GM12878 (cell line): ENCODE measurements at regions not wholly inside any gene's neighbourhood (a gene's known extent, or its start where the extent isn't known, plus 50 kb on each side); places are given as distances from the start of the nearest gene placed in this dataset.

Experiments used
- ATAC-seq: fragments of 200-7000 bp; cut with Tn5 transposase; 3 replicates; pipeline ENCODE4 v1.9.1; 2020; ENCODE audit warnings: mild to moderate bottlenecking, moderate library complexity
- BruUV-seq: library from RNA; stranded (reverse); fragments of 400-500 nt; replicated peaks from 2 replicates; lab custom pipeline; 2021; lab: Mats Ljungman, UMichigan
- CTCF ChIA-PET: fragments of 300-600 bp; sonication (Branson Sonifier 250); formaldehyde crosslinking; extraction: SDS; loops from one replicate; lab custom pipeline; 2021; ENCODE audit warnings: inconsistent platforms; lab: Yijun Ruan, JAX
- POLR2A ChIA-PET: fragments of 350-600 bp; formaldehyde crosslinking; extraction: SDS; loops from one replicate; lab custom pipeline; 2021; ENCODE audit warnings: inconsistent platforms; lab: Charles Lee
- RAD21 ChIA-PET: fragments of 300-600 bp; sonication (Branson Sonifier 250); formaldehyde crosslinking; loops from one replicate; lab custom pipeline; 2023; ENCODE audit warnings: antibody characterized with exemption; ENCODE audit not compliant: unreplicated experiment; lab: Charles Lee
- SMC1A ChIA-PET: fragments of 300-600 bp; sonication (Branson Sonifier 250); formaldehyde crosslinking; loops from one replicate; lab custom pipeline; 2023; ENCODE audit not compliant: unreplicated experiment, uncharacterized antibody; lab: Charles Lee
- DNase-seq: peaks from one replicate; pipeline ENCODE4 v3.0.0-alpha.2; 2011; ENCODE audit warnings: low read depth, low spot score
- FAIRE-seq: peaks from 3 replicates; lab custom pipeline; 2011; peaks lifted over from hg19 to GRCh38; lab: Jason Lieb, UNC
- H2AFZ ChIP-seq: 2 replicates; pipeline ENCODE4 v1.6.0; 2011; ENCODE audit warnings: low read depth, low read length, control low read depth; ENCODE audit not compliant: control insufficient read depth
- H3K27ac ChIP-seq: 2 replicates; pipeline ENCODE4 v1.5.1; 2011; ENCODE audit warnings: control low read depth; ENCODE audit not compliant: control insufficient read depth, insufficient read depth
- H3K27me3 ChIP-seq, 2 experiments: replicated peaks in 1 of 2; 2 replicates each; pipeline versions ENCODE4 v1.6.0 to v1.6.1; 2011; ENCODE audit warnings: low read length in 1 of 2; ENCODE audit not compliant: control insufficient read depth in 2 of 2, insufficient read depth in 2 of 2
- H3K36me3 ChIP-seq, 2 experiments: 2 replicates each; pipeline ENCODE4 v1.5.1; 2011; ENCODE audit warnings: low read length in 1 of 2; ENCODE audit not compliant: control insufficient read depth in 2 of 2, insufficient read depth in 2 of 2
- H3K4me1 ChIP-seq: 2 replicates; pipeline ENCODE4 v1.6.1; 2011; ENCODE audit warnings: mild to moderate bottlenecking, low read length, moderate library complexity, mixed read lengths; ENCODE audit not compliant: control insufficient read depth, insufficient read depth
- H3K4me2 ChIP-seq: 2 replicates; pipeline ENCODE4 v1.6.0; 2011; ENCODE audit warnings: control low read depth; ENCODE audit not compliant: control insufficient read depth, insufficient read depth
- H3K4me3 ChIP-seq: fragments of 200-600 bp; sonication (generic); 2 replicates; pipeline ENCODE4 v1.5.1; 2016
- H3K79me2 ChIP-seq: 2 replicates; pipeline ENCODE4 v1.6.0; 2011; ENCODE audit warnings: low read length; ENCODE audit not compliant: control insufficient read depth, insufficient read depth
- H3K9ac ChIP-seq: 2 replicates; pipeline ENCODE4 v1.8.0; 2011; ENCODE audit warnings: low read length, control low read depth, mixed read lengths; ENCODE audit not compliant: control insufficient read depth, insufficient read depth
- H3K9me3 ChIP-seq: replicated peaks from 3 replicates; pipeline ENCODE4 v1.5.1; 2011; ENCODE audit warnings: mild to moderate bottlenecking, low read length; ENCODE audit not compliant: control insufficient read depth, insufficient read depth
- H4K20me1 ChIP-seq: 2 replicates; pipeline ENCODE4 v1.6.0; 2011; ENCODE audit not compliant: control insufficient read depth, insufficient read depth
- CREM ChIP-seq: IDR thresholded peaks from 2 replicates; pipeline ENCODE4 v1.6.1; 2014; ENCODE audit warnings: antibody characterized with exemption, low read depth
- E2F8 ChIP-seq: fragments of 450-650 bp; IDR thresholded peaks from 2 replicates; pipeline ENCODE4 v1.6.1; 2018; ENCODE audit warnings: mild to moderate bottlenecking, low read depth, moderate library complexity; ENCODE audit not compliant: partially characterized antibody
- IKZF1 ChIP-seq: fragments of 450-650 bp; conservative IDR thresholded peaks from 2 replicates; pipeline ENCODE4 v1.6.1; 2017; ENCODE audit warnings: antibody characterized with exemption, mild to moderate bottlenecking
- NBN ChIP-seq: fragments of 450-650 bp; IDR thresholded peaks from 2 replicates; pipeline ENCODE4 v1.6.1; 2016
- NFXL1 ChIP-seq: fragments of 450-650 bp; IDR thresholded peaks from 2 replicates; pipeline ENCODE4 v1.6.1; 2017; ENCODE audit warnings: antibody characterized with exemption, mild to moderate bottlenecking, borderline replicate concordance
- NR2C2 ChIP-seq: IDR thresholded peaks from 2 replicates; pipeline ENCODE4 v1.6.1; 2011; ENCODE audit warnings: borderline replicate concordance, low read depth; ENCODE audit not compliant: control insufficient read depth, insufficient read length
- RB1 ChIP-seq: fragments of 450-650 bp; formaldehyde crosslinking; IDR thresholded peaks from 2 replicates; pipeline ENCODE4 v1.6.1; 2017; ENCODE audit warnings: mild to moderate bottlenecking, borderline replicate concordance
- RUNX3 ChIP-seq: IDR thresholded peaks from 2 replicates; pipeline ENCODE4 v1.6.1; 2012; ENCODE audit warnings: low read length, inconsistent platforms
- SMC3 ChIP-seq: IDR thresholded peaks from 2 replicates; pipeline ENCODE4 v1.6.1; 2011; ENCODE audit warnings: low read length, improper control_type of control experiment, borderline replicate concordance
- SREBF1 ChIP-seq: IDR thresholded peaks from 2 replicates; pipeline ENCODE4 v1.6.1; 2012; ENCODE audit warnings: mild to moderate bottlenecking, low read length
- SUPT20H ChIP-seq: IDR thresholded peaks from 2 replicates; pipeline ENCODE4 v1.6.1; 2011; ENCODE audit warnings: low read depth, mild to moderate bottlenecking, low read length, moderate library complexity, borderline replicate concordance; ENCODE audit not compliant: control insufficient read depth
- SUZ12 ChIP-seq: fragments of 200-600 bp; sonication (generic); IDR thresholded peaks from one replicate; pipeline ENCODE4 v1.6.1; 2018; ENCODE audit warnings: antibody characterized with exemption, mild to moderate bottlenecking; ENCODE audit not compliant: unreplicated experiment
- WRNIP1 ChIP-seq: IDR thresholded peaks from 2 replicates; pipeline ENCODE4 v1.6.1; 2011; ENCODE audit warnings: low read depth, low read length, improper control_type of control experiment, borderline replicate concordance
- WGBS: methylation state at CpG from one replicate; pipeline ENCODE4 v1.1.6; 2016; ENCODE audit warnings: low lambda C conversion rate; ENCODE audit not compliant: insufficient replicate concordance, insufficient coverage; ENCODE audit errors: missing lambda C conversion rate; 5-methylcytosine and 5-hydroxymethylcytosine counted together
- in situ Hi-C: fragments of 300-500 bp; cut with MboI; formaldehyde crosslinking; loops from 9 replicates; pipeline ENCODE4 v1.14.3; 2018; ENCODE audit warnings: mixed read lengths
- intact Hi-C: fragments of 100-400 bp; cut with micrococcal nuclease; formaldehyde crosslinking; loops from one replicate; pipeline ENCODE4 v1.14.2; 2022; ENCODE audit not compliant: unreplicated experiment
- TF ChIP-seq, protein P1 (sequence below): fragments of 450-650 bp; IDR thresholded peaks from 2 replicates; pipeline ENCODE4 v1.6.1; 2017; ENCODE audit warnings: mild to moderate bottlenecking

GRCh38 chr10:6891924-6892323 lies 311.8 kb upstream of the PRKCQ start (continued):
- TF ChIP-seq E2F8: no peak
- TF ChIP-seq SMC3: no peak

GRCh38 chr10:6889718-6890117 lies 309.6 kb upstream of the PRKCQ start:
- ChIA-PET SMC1A (no interaction called here), CTCF (interaction anchor here (1.2 kb wide), 1 partner anchor 9 kb away, joined by 3 read pairs; no protein-coding TSS in a partner anchor), POLR2A (interaction anchor here (0.6 kb wide), 1 partner anchor 108 kb away, joined by 6 read pairs; no protein-coding TSS in a partner anchor), RAD21 (no interaction called here)
- Histone ChIP-seq H3K27me3 (peaks cover 0 to 2% of the 10 kb centered on the region in 2 experiments; a peak in 2 of 4 replicates), H4K20me1 (no peaks in the 10 kb centered on the region), H3K9ac (no peak overlapping the region), H3K27ac (no peak overlapping the region), H3K36me3 (no peaks in the 10 kb centered on the region), H3K9me3 (no peaks in the 10 kb centered on the region), H3K4me3 (no peak overlapping the region), H2AFZ (no peak overlapping the region), H3K4me2 (no peak overlapping the region), H3K4me1 (no peaks in the 10 kb centered on the region; the same call in 1 of the 2 replicates), H3K79me2 (no peaks in the 10 kb centered on the region)
- FAIRE-seq: no peak
- intact Hi-C loops: no loop called here
- no peak for DNase-seq
- BruUV-seq: no TSS peak
- no peak for ATAC-seq
- 33% methylated on average over 3 of the region's 3 CpGs for WGBS
- TF ChIP-seq RUNX3 (no peak), NBN (no peak), NR2C2 (no peak), WRNIP1 (no peak), CREM (no peak), RB1 (no peak), SUZ12 (no peak), NFXL1 (no peak), IKZF1 (no peak), SUPT20H (no peak), SREBF1 (no peak)
- TF ChIP-seq, protein P1, sequence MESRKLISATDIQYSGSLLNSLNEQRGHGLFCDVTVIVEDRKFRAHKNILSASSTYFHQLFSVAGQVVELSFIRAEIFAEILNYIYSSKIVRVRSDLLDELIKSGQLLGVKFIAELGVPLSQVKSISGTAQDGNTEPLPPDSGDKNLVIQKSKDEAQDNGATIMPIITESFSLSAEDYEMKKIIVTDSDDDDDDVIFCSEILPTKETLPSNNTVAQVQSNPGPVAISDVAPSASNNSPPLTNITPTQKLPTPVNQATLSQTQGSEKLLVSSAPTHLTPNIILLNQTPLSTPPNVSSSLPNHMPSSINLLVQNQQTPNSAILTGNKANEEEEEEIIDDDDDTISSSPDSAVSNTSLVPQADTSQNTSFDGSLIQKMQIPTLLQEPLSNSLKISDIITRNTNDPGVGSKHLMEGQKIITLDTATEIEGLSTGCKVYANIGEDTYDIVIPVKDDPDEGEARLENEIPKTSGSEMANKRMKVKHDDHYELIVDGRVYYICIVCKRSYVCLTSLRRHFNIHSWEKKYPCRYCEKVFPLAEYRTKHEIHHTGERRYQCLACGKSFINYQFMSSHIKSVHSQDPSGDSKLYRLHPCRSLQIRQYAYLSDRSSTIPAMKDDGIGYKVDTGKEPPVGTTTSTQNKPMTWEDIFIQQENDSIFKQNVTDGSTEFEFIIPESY: no peak
- in situ Hi-C loops: no loop called here
